ENCODE measurements at regions not wholly inside any gene's neighbourhood (a gene's known extent, or its start where the extent isn't known, plus 50 kb on each side); places are given as distances from the start of the nearest gene placed in this dataset.

GRCh38 chr4:23697722-23698121 lies 192.1 kb downstream of the PPARGC1A start:
- ATAC-seq (ENCODE audit: low read depth), result no peak
- CTCF ChIA-PET, result no interaction called here
- Mint-ChIP-seq H3K9me3 (peaks cover 2% of the 10 kb centered on the region), H3K36me3 (ENCODE audit: low read depth) (no peaks in the 10 kb centered on the region), H3K27me3 (no peaks in the 10 kb centered on the region), H3K27ac (no peak overlapping the region), H3K4me3 (no peak overlapping the region), H3K4me1 (no peaks in the 10 kb centered on the region)
- POLR2A ChIA-PET, result no interaction called here
- no peak for DNase-seq
- intact Hi-C loops (cut with micrococcal nuclease), result no loop called here
- TF ChIP-seq CTCF (IDR thresholded peaks at IDR 0.05), result no peak

- no peak overlapping the region for H3K27ac Mint-ChIP-seq
- H3K4me3 Mint-ChIP-seq, result no peak overlapping the region
- ChIA-PET POLR2A (no interaction called here), CTCF (no interaction called here)
- no peak for ATAC-seq (ENCODE audit: low read depth)
- H3K27me3 Mint-ChIP-seq, result no peaks in the 10 kb centered on the region
- TF ChIP-seq CTCF (IDR thresholded peaks at IDR 0.05), result no peak
- intact Hi-C loops (cut with micrococcal nuclease), result no loop called here
- no peaks in the 10 kb centered on the region for H3K36me3 Mint-ChIP-seq (ENCODE audit: low read depth)
- no peaks in the 10 kb centered on the region for H3K9me3 Mint-ChIP-seq
- DNase-seq, result no peak
- no peaks in the 10 kb centered on the region for H3K4me1 Mint-ChIP-seq
These were observed 192.8 kb downstream of the PPARGC1A start for GRCh38 chr4:23697001-23697528.

GRCh38 chr4:23686169-23686897 lies 203.5 kb downstream of the PPARGC1A start:
- Mint-ChIP-seq H3K9me3 (peaks cover 2% of the 10 kb centered on the region), H3K27ac (no peak overlapping the region), H3K36me3 (ENCODE audit: low read depth) (no peaks in the 10 kb centered on the region), H3K4me3 (no peak overlapping the region), H3K27me3 (no peaks in the 10 kb centered on the region), H3K4me1 (no peaks in the 10 kb centered on the region)
- ChIA-PET POLR2A (no interaction called here), CTCF (no interaction called here)
- DNase-seq, result no peak
- intact Hi-C loops (cut with micrococcal nuclease), result no loop called here
- no peak for TF ChIP-seq CTCF (IDR thresholded peaks at IDR 0.05)
- no peak for ATAC-seq (ENCODE audit: low read depth)

GRCh38 chr4:23685471-23685870 lies 204.4 kb downstream of the PPARGC1A start:
- intact Hi-C loops (cut with micrococcal nuclease), result no loop called here
- no peak for TF ChIP-seq CTCF (IDR thresholded peaks at IDR 0.05)
- ATAC-seq (ENCODE audit: low read depth), result no peak
- DNase-seq, result no peak
- no peak overlapping the region for H3K4me3 Mint-ChIP-seq
- POLR2A ChIA-PET, result no interaction called here
- H3K4me1 Mint-ChIP-seq, result no peaks in the 10 kb centered on the region
- H3K27ac Mint-ChIP-seq, result no peak overlapping the region
- peaks cover 2% of the 10 kb centered on the region for H3K9me3 Mint-ChIP-seq
- CTCF ChIA-PET, result no interaction called here
- H3K36me3 Mint-ChIP-seq (ENCODE audit: low read depth), result no peaks in the 10 kb centered on the region
- no peaks in the 10 kb centered on the region for H3K27me3 Mint-ChIP-seq

GRCh38 chr4:23680671-23681518 lies 209.0 kb downstream of the PPARGC1A start:
- no peaks in the 10 kb centered on the region for H3K27me3 Mint-ChIP-seq
- no peaks in the 10 kb centered on the region for H3K4me1 Mint-ChIP-seq
- no peaks in the 10 kb centered on the region for H3K36me3 Mint-ChIP-seq (ENCODE audit: low read depth)
- intact Hi-C loops (cut with micrococcal nuclease), result no loop called here
- TF ChIP-seq CTCF (IDR thresholded peaks at IDR 0.05), result no peak
- H3K4me3 Mint-ChIP-seq, result no peak overlapping the region
- no peak overlapping the region for H3K27ac Mint-ChIP-seq
- ATAC-seq (ENCODE audit: low read depth), result no peak
- H3K9me3 Mint-ChIP-seq, result peaks cover 5% of the 10 kb centered on the region
- DNase-seq, result no peak
- POLR2A ChIA-PET, result no interaction called here
- CTCF ChIA-PET, result no interaction called here

Data from activated B cell treated with CpG ODN at 0.5 μM for 24 hours (primary cell).